ENCODE measurements at regions not wholly inside any gene's neighbourhood (a gene's known extent, or its start where the extent isn't known, plus 50 kb on each side); places are given as distances from the start of the nearest gene placed in this dataset.

GRCh38 chr2:186263673-186264250 lies 222.3 kb upstream of the ZC3H15 start:
- intact Hi-C loops (cut with DNase I): no loop called here
- H3K27ac ChIP-seq: no peak overlapping the region
- H3K4me1 ChIP-seq: no peaks in the 10 kb centered on the region
- WGBS, 2 donors: 85 to 88% methylated on average over 3 of the region's 3 CpGs
- TF ChIP-seq, protein P1, sequence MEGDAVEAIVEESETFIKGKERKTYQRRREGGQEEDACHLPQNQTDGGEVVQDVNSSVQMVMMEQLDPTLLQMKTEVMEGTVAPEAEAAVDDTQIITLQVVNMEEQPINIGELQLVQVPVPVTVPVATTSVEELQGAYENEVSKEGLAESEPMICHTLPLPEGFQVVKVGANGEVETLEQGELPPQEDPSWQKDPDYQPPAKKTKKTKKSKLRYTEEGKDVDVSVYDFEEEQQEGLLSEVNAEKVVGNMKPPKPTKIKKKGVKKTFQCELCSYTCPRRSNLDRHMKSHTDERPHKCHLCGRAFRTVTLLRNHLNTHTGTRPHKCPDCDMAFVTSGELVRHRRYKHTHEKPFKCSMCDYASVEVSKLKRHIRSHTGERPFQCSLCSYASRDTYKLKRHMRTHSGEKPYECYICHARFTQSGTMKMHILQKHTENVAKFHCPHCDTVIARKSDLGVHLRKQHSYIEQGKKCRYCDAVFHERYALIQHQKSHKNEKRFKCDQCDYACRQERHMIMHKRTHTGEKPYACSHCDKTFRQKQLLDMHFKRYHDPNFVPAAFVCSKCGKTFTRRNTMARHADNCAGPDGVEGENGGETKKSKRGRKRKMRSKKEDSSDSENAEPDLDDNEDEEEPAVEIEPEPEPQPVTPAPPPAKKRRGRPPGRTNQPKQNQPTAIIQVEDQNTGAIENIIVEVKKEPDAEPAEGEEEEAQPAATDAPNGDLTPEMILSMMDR (IDR thresholded peaks at IDR 0.05): no peak
- no peak for TF ChIP-seq POLR2A (IDR thresholded peaks at IDR 0.05)
- no peaks in the 10 kb centered on the region for H3K36me3 ChIP-seq
- H3K27me3 ChIP-seq: no peaks in the 10 kb centered on the region
- H3K4me3 ChIP-seq: no peak overlapping the region
- no peak for DNase-seq
- no peaks in the 10 kb centered on the region for H3K9me3 ChIP-seq

DNA sequence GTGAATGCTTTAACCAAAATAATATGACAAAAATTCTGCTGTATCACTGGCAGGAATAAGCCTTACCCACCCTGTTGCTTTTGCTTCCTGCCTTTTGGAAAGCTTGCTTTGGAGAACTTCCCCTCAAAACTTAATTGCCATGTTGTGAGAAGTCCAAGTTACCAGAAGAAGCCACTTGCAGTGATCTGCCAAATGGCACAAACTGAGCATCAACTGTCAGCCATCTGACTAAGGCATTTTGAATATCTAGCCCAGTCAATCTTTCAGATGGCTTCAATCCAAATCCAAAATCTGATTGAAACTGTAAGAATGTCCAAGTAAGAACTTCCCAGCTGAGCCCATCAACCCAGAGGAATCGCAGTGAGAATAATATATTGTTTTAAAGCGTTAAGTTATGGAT lies 216.5 kb upstream of the ZC3H15 start:
- Histone ChIP-seq H3K4me3 (no peak overlapping the region), H3K27me3 (no peaks in the 10 kb centered on the region), H3K27ac (no peak overlapping the region), H3K9me3 (peaks cover 0 to 6% (median 0%) of the 10 kb centered on the region in 3 donors), H3K4me1 (no peaks in the 10 kb centered on the region), H3K36me3 (no peaks in the 10 kb centered on the region)
- 94 to 97% methylated on average over 2 of the region's 2 CpGs for WGBS, 2 donors
- TF ChIP-seq POLR2A (IDR thresholded peaks at IDR 0.05): no peak
- TF ChIP-seq, protein P1 (IDR thresholded peaks at IDR 0.05): no peak
- DNase-seq: no peak
- intact Hi-C loops (cut with DNase I): no loop called here

- H3K27ac ChIP-seq: no peak overlapping the region
- H3K27me3 ChIP-seq: no peaks in the 10 kb centered on the region
- H3K9me3 ChIP-seq: peaks cover 0 to 6% (median 0%) of the 10 kb centered on the region in 3 donors
- H3K36me3 ChIP-seq: no peaks in the 10 kb centered on the region
- intact Hi-C loops (cut with DNase I): no loop called here
- no peaks in the 10 kb centered on the region for H3K4me1 ChIP-seq
- no peak overlapping the region for H3K4me3 ChIP-seq
- TF ChIP-seq, protein P1 (IDR thresholded peaks at IDR 0.05): no peak
- TF ChIP-seq POLR2A (IDR thresholded peaks at IDR 0.05): no peak
- no peak for DNase-seq
Measured at GRCh38 chr2:186273953-186274352, 212.1 kb upstream of the ZC3H15 start.

- H3K4me1 ChIP-seq: no peaks in the 10 kb centered on the region
- intact Hi-C loops (cut with DNase I): no loop called here
- no peaks in the 10 kb centered on the region for H3K36me3 ChIP-seq
- TF ChIP-seq POLR2A (IDR thresholded peaks at IDR 0.05): no peak
- TF ChIP-seq, protein P1 (IDR thresholded peaks at IDR 0.05): no peak
- H3K9me3 ChIP-seq: peaks cover 0 to 6% (median 0%) of the 10 kb centered on the region in 3 donors
- H3K27ac ChIP-seq: no peak overlapping the region
- H3K27me3 ChIP-seq: no peaks in the 10 kb centered on the region
- WGBS, 2 donors: 44 to 59% methylated on average over 6 of the region's 6 CpGs
- H3K4me3 ChIP-seq: no peak overlapping the region
- no peak for DNase-seq
Measured at GRCh38 chr2:186274936-186275575, 211.0 kb upstream of the ZC3H15 start.

GRCh38 chr2:186276909-186277308 lies 209.2 kb upstream of the ZC3H15 start:
- no peak for DNase-seq
- peaks cover 0 to 6% (median 0%) of the 10 kb centered on the region in 3 donors for H3K9me3 ChIP-seq
- TF ChIP-seq POLR2A (IDR thresholded peaks at IDR 0.05): no peak
- TF ChIP-seq, protein P1 (IDR thresholded peaks at IDR 0.05): no peak
- H3K27ac ChIP-seq: no peak overlapping the region
- 69 to 90% methylated on average over 2 of the region's 2 CpGs for WGBS, 2 donors
- intact Hi-C loops (cut with DNase I): no loop called here
- no peaks in the 10 kb centered on the region for H3K4me1 ChIP-seq
- H3K4me3 ChIP-seq: no peak overlapping the region
- no peaks in the 10 kb centered on the region for H3K27me3 ChIP-seq
- no peaks in the 10 kb centered on the region for H3K36me3 ChIP-seq

All from esophagus squamous epithelium (tissue), 5 donors.